ENCODE measurements at regions not wholly inside any gene's neighbourhood (a gene's known extent, or its start where the extent isn't known, plus 50 kb on each side); places are given as distances from the start of the nearest gene placed in this dataset.

DNA sequence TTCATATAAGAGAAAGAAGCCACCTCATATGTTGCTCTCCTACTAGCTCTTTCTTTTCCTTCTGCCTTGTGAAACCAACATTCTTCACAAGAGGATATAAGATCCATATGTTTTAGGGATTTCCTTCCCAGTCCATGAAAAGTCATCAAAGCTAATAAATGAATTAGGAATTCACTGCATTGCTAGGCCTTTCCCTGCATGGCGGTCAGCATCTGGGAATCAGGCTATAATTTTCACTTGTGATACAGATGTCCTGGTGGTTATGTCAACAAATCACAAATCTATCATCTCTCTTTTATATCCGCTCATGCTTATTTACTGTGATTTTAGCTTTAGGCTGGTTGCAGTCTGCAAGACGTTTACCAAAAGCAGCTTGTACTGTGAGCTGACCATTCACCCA is 510.0 kb downstream of the NLGN4X start:
- ChIA-PET POLR2A (no interaction called here), CTCF (no interaction called here)
- intact Hi-C loops (cut with micrococcal nuclease) = no loop called here

More for the DNA sequence above, 510.0 kb downstream of the NLGN4X start:
- H3K9me1 ChIP-seq (replicated peaks; ENCODE audit: control insufficient read depth, extremely low read depth, insufficient read depth, low read length) = no peaks in the 10 kb centered on the region
- no peaks in the 10 kb centered on the region for H3K27me3 ChIP-seq (ENCODE audit: control insufficient read depth in 2 of 2, insufficient read depth in 2 of 2, low read length in 2 of 2)
- BruUV-seq (replicated peaks) = no TSS peak
- dilution Hi-C loops (cut with MboI; ENCODE audit: extremely low pct_ligation_motif_present, low sequenced_read_pairs) = no loop called here
- H2AFZ ChIP-seq (ENCODE audit: low read depth, low read length) = no peak overlapping the region
- no peaks in the 10 kb centered on the region for H3K9me3 ChIP-seq (replicated peaks; ENCODE audit: control insufficient read depth, insufficient read depth, low read length)
- TF ChIP-seq, protein P1, sequence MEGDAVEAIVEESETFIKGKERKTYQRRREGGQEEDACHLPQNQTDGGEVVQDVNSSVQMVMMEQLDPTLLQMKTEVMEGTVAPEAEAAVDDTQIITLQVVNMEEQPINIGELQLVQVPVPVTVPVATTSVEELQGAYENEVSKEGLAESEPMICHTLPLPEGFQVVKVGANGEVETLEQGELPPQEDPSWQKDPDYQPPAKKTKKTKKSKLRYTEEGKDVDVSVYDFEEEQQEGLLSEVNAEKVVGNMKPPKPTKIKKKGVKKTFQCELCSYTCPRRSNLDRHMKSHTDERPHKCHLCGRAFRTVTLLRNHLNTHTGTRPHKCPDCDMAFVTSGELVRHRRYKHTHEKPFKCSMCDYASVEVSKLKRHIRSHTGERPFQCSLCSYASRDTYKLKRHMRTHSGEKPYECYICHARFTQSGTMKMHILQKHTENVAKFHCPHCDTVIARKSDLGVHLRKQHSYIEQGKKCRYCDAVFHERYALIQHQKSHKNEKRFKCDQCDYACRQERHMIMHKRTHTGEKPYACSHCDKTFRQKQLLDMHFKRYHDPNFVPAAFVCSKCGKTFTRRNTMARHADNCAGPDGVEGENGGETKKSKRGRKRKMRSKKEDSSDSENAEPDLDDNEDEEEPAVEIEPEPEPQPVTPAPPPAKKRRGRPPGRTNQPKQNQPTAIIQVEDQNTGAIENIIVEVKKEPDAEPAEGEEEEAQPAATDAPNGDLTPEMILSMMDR (IDR thresholded peaks at IDR 0.05; ENCODE audit: extremely low read depth in 1 of 2, insufficient read depth in 1 of 2, low read depth in 1 of 2, low read length in 2 of 2) = no peak
- TF ChIP-seq JUN (IDR thresholded peaks at IDR 0.05; ENCODE audit: borderline replicate concordance, insufficient read depth, insufficient read length, low read depth) (no peak), MYC (IDR thresholded peaks at IDR 0.05; ENCODE audit: low read depth, low read length) (no peak), FOS (IDR thresholded peaks at IDR 0.05; ENCODE audit: borderline replicate concordance, insufficient read depth, low read length) (no peak), EZH2 (IDR thresholded peaks at IDR 0.05; ENCODE audit: borderline replicate concordance, low read depth, low read length, severe bottlenecking) (no peak), POLR2A (IDR thresholded peaks at IDR 0.05; ENCODE audit: low read depth, low read length) (no peak), POLR2AphosphoS5 (IDR thresholded peaks at IDR 0.05; ENCODE audit: insufficient read depth, low read depth, low read length) (no peak), GATA2 (IDR thresholded peaks at IDR 0.05; ENCODE audit: insufficient read depth, insufficient read length, low read depth, low read length) (no peak)
- TF ChIP-seq, protein P2, sequence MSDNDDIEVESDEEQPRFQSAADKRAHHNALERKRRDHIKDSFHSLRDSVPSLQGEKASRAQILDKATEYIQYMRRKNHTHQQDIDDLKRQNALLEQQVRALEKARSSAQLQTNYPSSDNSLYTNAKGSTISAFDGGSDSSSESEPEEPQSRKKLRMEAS (IDR thresholded peaks at IDR 0.05; ENCODE audit: insufficient read depth, insufficient read length) = no peak
- no peak overlapping the region for H3K4me2 ChIP-seq (ENCODE audit: insufficient read depth, low read length)
- no peak for DNase-seq (ENCODE audit: low read depth, low spot score)
- no peaks in the 10 kb centered on the region for H3K36me3 ChIP-seq (ENCODE audit: control insufficient read depth in 2 of 2, extremely low read depth in 1 of 2, insufficient read depth in 2 of 2, low read length in 2 of 2)
- no peaks in the 10 kb centered on the region for H4K20me1 ChIP-seq (replicated peaks; ENCODE audit: control insufficient read depth, extremely low read depth, insufficient read depth, low read length)
- no peaks in the 10 kb centered on the region for H3K79me2 ChIP-seq (ENCODE audit: control insufficient read depth, insufficient read depth, low read length)
- H3K4me3 ChIP-seq (replicated peaks in 1 of 3; ENCODE audit: insufficient read depth in 1 of 3, low read depth in 1 of 3, low read length in 3 of 3) = no peak overlapping the region
- no peak overlapping the region for H3K9ac ChIP-seq (replicated peaks; ENCODE audit: extremely low read depth, insufficient read depth, low read length)
- H3K4me1 ChIP-seq (ENCODE audit: control insufficient read depth, extremely low read depth, insufficient read depth, low read length) = no peaks in the 10 kb centered on the region
- FAIRE-seq = no peak
- H3K27ac ChIP-seq (ENCODE audit: insufficient read depth, low read depth, low read length) = no peak overlapping the region
